ENCODE measurements at regions not wholly inside any gene's neighbourhood (a gene's known extent, or its start where the extent isn't known, plus 50 kb on each side); places are given as distances from the start of the nearest gene placed in this dataset.

GRCh38 chrX:4935846-4936245, 1222.4 kb upstream of the PRKX start:
- no peak for TF ChIP-seq CTCF (IDR thresholded peaks at IDR 0.05; ENCODE audit: low read length)
- no peak for TF ChIP-seq EZH2 (IDR thresholded peaks at IDR 0.05; ENCODE audit: borderline replicate concordance, low read length)

All from OCI-LY1 (cell line).